Psoas muscle (tissue), 7 donors: ENCODE measurements at regions not wholly inside any gene's neighbourhood (a gene's known extent, or its start where the extent isn't known, plus 50 kb on each side); places are given as distances from the start of the nearest gene placed in this dataset.

Experiments
- ATAC-seq, 4 donors: fragments of 200-7000 bp; cut with Tn5 transposase; one replicate each; pipeline ENCODE4 v1.9.1; 2020; ENCODE audit warnings: moderate library complexity in 3 of 4, mild to moderate bottlenecking in 2 of 4
- DNase-seq, 2 donors: peaks; one replicate each; pipeline ENCODE4 v3.0.0-alpha.2; 2020
- H3K27ac ChIP-seq: fragments of 200-600 bp; one replicate; pipeline ENCODE4 v1.8.0; 2022
- H3K27me3 ChIP-seq, 3 donors: fragments of 200-600 bp in 1 of 3; one replicate each; pipeline versions ENCODE4 v1.6.1 to v1.8.0; 2013 to 2022; ENCODE audit warnings: low read length in 2 of 3, mild to moderate bottlenecking in 2 of 3, moderate library complexity in 1 of 3; ENCODE audit not compliant: insufficient read depth in 3 of 3
- H3K36me3 ChIP-seq, 2 donors: fragments of 200-600 bp in 1 of 2; one replicate each; pipeline versions ENCODE4 v1.6.1 to v1.8.0; 2013 to 2022; ENCODE audit warnings: low read depth in 1 of 2, mild to moderate bottlenecking in 1 of 2, moderate library complexity in 1 of 2; ENCODE audit not compliant: insufficient read depth in 1 of 2
- H3K4me1 ChIP-seq: fragments of 200-600 bp; one replicate; pipeline ENCODE4 v1.8.0; 2022
- H3K4me3 ChIP-seq: fragments of 200-600 bp; one replicate; pipeline ENCODE4 v1.8.0; 2022; ENCODE audit warnings: mild to moderate bottlenecking
- H3K9me3 ChIP-seq: fragments of 200-600 bp; one replicate; pipeline ENCODE4 v1.8.0; 2022
- whole genome bisulfite sequencing, 3 donors: extraction: QIAGEN DNeasy Blood & Tissue Kit; methylation state at CpG; one replicate each; pipeline versions ENCODE4 v1.1.6 to v1.1.7; 2013; 5-methylcytosine and 5-hydroxymethylcytosine counted together
- intact Hi-C, 2 donors: fragments of 100-400 bp; cut with DNase I; formaldehyde crosslinking; loops; one replicate each; pipeline versions ENCODE4 v1.11.0 to v1.14.2; 2022
- TF ChIP-seq, protein P1 (sequence below): fragments of 200-600 bp; IDR thresholded peaks from one replicate; pipeline ENCODE4 v1.8.0; 2022; ENCODE audit warnings: antibody characterized with exemption
- donor health status: healthy with polysubstance abuse.
- donor health status: DM: no; HTN: no; CAD: no; lungs with moderate emphysema.
- donor health status: Bipolar disorder and iron deficiency.
- donor health status: healthy.
- donor health status: DM: yes; HTN: yes; CAD: no.
- donor health status: DM: no; HTN: no; CAD: no.
- donor health status: DM: yes; HTN: yes; CAD: no.

DNA sequence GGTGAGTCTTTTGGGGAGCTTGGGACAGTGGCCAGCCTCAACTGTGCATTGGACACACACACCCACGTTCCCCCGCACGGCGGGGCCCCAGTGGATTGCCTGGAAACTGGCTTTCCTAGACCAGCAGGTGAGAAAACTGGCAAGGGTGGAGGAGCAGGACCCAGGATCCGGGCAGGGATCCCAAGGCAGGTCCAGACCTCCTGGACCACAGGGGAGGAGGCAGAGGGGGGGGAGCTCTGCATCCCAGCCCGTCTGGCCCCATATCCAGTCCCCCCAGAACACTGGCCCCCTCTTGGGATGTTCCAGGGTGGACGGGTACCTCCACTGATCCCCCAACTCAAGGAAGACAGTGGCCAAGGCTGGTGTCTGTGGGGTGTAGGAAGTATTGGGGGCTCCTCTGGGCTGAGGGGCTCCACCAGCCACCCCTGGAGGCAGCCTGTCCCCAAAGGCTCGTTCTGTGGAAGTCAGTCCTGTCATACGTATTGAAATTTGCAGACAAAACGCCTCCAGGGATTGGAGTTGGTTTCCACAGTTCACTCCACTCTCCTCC, 89.3 kb upstream of the LINC01488 start:
- Histone ChIP-seq H3K27me3 (peaks cover 0 to 6% (median 3%) of the 10 kb centered on the region in 3 donors), H3K27ac (no peak overlapping the region), H3K4me1 (no peaks in the 10 kb centered on the region), H3K9me3 (peaks cover 13% of the 10 kb centered on the region), H3K36me3 (no peaks in the 10 kb centered on the region), H3K4me3 (no peak overlapping the region)
- TF ChIP-seq, protein P1, sequence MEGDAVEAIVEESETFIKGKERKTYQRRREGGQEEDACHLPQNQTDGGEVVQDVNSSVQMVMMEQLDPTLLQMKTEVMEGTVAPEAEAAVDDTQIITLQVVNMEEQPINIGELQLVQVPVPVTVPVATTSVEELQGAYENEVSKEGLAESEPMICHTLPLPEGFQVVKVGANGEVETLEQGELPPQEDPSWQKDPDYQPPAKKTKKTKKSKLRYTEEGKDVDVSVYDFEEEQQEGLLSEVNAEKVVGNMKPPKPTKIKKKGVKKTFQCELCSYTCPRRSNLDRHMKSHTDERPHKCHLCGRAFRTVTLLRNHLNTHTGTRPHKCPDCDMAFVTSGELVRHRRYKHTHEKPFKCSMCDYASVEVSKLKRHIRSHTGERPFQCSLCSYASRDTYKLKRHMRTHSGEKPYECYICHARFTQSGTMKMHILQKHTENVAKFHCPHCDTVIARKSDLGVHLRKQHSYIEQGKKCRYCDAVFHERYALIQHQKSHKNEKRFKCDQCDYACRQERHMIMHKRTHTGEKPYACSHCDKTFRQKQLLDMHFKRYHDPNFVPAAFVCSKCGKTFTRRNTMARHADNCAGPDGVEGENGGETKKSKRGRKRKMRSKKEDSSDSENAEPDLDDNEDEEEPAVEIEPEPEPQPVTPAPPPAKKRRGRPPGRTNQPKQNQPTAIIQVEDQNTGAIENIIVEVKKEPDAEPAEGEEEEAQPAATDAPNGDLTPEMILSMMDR, result no peak
- WGBS, 3 donors, result 53 to 74% (median 69%) methylated on average over 9 to 10 of the region's 10 CpGs
- DNase-seq (peak in 1 of 2 donors; percentile 51), ATAC-seq (no peak)
- intact Hi-C loops, result no loop called here

DNA sequence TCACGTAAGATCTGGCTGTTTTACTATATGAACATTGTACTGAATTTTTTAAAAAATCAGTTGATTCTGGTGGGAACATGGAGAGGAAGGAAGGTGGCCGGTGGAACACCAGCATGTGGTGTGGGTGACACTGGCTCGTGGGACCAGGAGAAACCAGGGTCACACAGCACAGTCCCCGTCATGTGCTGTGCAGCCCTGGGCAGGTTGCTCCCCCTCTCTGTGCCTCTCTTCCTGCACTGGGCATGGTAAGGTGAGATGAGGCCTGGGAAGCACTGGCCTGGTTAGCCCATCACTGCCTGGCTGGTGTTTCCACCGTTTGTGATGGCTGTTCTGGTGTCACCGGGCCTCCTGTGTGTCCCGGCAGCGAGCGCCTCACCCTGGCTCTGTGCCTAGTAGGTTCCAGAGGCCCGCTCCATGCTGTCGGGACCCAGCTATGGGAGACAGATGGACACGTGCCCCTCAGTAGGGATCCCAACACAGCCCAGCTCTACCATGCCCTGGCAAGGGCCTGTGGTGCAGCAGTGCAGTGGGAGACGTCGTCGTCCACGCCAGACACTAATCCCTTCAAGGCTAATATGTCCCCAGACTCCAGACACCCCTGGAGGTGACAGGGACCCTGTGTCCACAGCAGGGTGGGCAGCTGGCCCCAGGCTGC, 88.2 kb upstream of the LINC01488 start:
- DNase-seq, result peak in 1 of 2 donors; percentile 46
- Histone ChIP-seq H3K9me3 (peaks cover 8% of the 10 kb centered on the region), H3K36me3 (no peaks in the 10 kb centered on the region), H3K27ac (no peak overlapping the region), H3K4me1 (no peaks in the 10 kb centered on the region), H3K27me3 (peaks cover 0 to 6% (median 3%) of the 10 kb centered on the region in 3 donors), H3K4me3 (no peak overlapping the region)
- ATAC-seq, result no peak
- 85 to 86% (median 86%) methylated on average over 16 of the region's 16 CpGs for WGBS, 3 donors
- intact Hi-C loops, result no loop called here
- TF ChIP-seq, protein P1, result no peak

DNA sequence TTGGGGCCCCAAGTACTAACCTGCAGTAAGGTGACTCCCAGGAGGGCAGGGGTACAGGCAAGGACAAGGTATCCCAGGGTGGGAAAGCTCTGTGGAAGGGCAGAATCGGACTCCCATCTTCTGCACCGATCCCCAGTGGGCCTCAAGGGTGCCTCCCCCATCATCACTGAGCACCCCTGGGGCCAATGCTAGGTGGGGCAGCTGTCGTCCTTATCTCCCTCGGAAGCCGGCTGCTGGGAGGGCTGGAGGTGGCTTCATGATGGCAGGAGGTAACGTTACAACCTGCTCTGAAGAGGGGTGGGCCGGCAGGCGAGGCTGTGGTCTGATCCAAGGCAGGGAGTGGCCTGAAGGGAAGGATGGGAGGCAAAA, 87.6 kb upstream of the LINC01488 start:
- Histone ChIP-seq H3K27ac (no peak overlapping the region), H3K4me1 (no peaks in the 10 kb centered on the region), H3K36me3 (no peaks in the 10 kb centered on the region), H3K9me3 (peaks cover 3% of the 10 kb centered on the region), H3K4me3 (no peak overlapping the region), H3K27me3 (peaks cover 0 to 6% (median 3%) of the 10 kb centered on the region in 3 donors)
- ATAC-seq, result no peak
- intact Hi-C loops, result no loop called here
- TF ChIP-seq, protein P1, result no peak
- DNase-seq, result peak in 1 of 2 donors; percentile 23
- 88 to 96% (median 88%) methylated on average over 8 of the region's 8 CpGs for WGBS, 3 donors

DNA sequence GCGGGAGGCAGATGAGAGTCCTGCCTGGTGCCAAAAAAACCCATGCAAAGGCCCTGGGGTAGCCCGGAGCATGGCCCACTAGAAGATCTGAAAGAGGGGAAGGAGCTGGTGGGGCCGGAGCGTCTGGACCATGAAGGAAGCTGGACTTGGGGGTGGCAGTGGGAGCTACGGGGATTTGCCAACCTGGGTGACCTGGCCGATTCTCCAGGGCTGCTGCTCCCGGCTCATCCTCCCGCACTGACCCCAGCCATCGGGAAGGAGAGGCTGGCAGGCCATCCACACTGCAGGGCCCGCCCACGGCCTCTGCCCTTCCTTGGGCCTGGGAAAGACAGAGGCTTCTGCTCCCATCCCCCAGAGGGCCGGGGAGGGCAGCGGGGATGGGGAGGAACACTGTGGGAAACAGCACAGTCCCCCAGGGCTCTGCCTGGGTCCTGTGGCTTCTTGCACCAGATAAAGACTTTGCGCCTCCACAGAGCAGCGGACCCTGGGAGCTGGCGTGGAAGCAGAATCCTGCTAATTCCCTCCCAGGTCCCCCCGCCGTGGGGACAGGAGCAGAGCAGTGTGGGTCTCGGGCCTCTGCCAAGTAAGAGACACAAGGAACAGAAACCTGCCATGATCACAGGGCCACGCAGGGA, 87.1 kb upstream of the LINC01488 start:
- Histone ChIP-seq H3K27me3 (peaks cover 0 to 6% (median 3%) of the 10 kb centered on the region in 3 donors), H3K36me3 (no peaks in the 10 kb centered on the region), H3K4me1 (no peaks in the 10 kb centered on the region), H3K27ac (no peak overlapping the region), H3K4me3 (no peak overlapping the region), H3K9me3 (no peaks in the 10 kb centered on the region)
- TF ChIP-seq, protein P1, result no peak
- intact Hi-C loops, result no loop called here
- peak in 1 of 2 donors; percentile 44 for DNase-seq
- WGBS, 3 donors, result 80 to 86% (median 82%) methylated on average over 20 of the region's 20 CpGs
- ATAC-seq, result no peak
